CD4-positive, alpha-beta T cell treated with Interleukin-17A for 4 hours (primary cell): ENCODE measurements at regions not wholly inside any gene's neighbourhood (a gene's known extent, or its start where the extent isn't known, plus 50 kb on each side); places are given as distances from the start of the nearest gene placed in this dataset.
"Not testable (repeated sequence)": the region's sequence is repeated elsewhere in the genome, so short reads cannot be mapped to it uniquely, and the experiment has no call there.

Experiments used
- DNase-seq: peaks from one replicate; pipeline ENCODE4 v3.0.0-alpha.2; 2020; ENCODE audit warnings: mixed read lengths

DNA sequence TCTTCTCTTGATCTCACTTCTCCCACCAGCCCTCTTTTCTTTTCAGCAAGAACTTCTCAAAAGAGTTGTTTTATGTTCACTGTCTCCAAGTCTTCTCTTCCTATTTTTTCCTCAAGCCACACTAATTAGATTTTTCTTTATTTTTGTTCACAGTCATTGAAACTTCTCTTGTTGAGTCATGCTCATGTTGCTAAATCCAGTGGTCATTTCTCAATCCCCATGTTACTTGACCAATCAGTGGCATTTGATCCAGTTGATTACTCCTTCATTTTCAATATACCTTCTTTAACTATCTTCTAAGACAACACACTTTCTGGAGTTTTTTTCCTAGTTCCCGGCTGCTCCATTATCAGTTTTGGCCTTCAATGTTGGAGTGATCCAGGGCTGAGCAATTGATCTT, 103.1 kb upstream of the LSM6 start:
- no peak for DNase-seq

DNA sequence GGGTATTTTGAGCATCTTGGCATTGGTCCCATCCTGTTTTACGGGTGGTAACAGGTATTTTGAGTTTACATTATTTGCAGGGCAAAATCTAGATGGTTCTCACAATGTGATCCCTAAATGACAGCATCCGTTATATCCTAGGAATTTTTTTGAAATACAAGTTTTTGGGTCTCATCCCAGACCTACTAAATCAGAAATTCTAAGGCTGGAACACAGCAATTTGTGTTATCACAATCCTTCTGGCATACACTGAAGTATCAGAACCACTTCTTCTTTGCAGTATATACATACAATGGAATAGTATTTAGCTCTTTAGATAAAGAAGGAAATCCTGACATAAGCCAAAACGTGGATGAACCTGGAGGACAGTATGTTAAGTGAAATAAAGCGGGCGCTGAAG, 104.1 kb upstream of the LSM6 start:
- DNase-seq, result no peak

DNA sequence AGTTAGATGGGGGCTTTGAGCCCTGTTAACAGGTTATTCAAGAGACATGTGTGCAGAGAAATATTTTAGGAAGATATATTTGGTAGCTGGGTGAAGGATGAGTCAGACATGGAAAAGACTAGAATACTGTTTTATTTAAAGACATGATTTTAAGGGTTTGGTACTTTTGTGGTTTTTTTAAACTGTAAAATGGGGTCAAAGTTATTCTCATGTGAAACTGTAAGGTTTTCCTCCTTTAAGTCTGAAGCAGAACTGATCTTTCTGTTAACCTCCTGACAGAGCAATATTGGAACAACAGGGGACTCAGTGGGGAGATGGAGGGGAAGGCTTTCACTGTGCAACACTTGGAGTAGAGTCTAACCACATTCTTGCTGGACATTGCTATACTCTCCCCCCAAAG, 112.4 kb upstream of the LSM6 start:
- no peak for DNase-seq

DNA sequence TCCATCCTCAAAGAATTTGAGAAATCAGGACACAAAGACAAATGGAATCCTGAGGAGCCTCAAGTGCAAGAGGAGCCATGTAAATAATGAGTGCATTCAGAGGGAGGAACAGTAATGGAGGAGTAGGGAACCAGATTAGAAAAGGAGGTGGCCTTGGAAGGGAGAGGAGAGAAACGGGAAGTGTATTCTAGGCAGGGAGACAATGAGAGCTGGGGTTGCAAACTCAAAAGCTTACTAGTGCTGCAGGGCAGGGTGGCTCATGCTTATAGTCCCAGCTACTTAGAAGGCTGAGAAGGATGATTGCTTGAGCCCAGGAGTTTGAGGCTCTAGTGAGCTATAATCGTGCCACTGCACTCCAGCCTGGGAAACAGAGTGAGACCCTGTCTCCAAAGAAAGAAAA, 113.2 kb upstream of the LSM6 start:
- no peak for DNase-seq

DNA sequence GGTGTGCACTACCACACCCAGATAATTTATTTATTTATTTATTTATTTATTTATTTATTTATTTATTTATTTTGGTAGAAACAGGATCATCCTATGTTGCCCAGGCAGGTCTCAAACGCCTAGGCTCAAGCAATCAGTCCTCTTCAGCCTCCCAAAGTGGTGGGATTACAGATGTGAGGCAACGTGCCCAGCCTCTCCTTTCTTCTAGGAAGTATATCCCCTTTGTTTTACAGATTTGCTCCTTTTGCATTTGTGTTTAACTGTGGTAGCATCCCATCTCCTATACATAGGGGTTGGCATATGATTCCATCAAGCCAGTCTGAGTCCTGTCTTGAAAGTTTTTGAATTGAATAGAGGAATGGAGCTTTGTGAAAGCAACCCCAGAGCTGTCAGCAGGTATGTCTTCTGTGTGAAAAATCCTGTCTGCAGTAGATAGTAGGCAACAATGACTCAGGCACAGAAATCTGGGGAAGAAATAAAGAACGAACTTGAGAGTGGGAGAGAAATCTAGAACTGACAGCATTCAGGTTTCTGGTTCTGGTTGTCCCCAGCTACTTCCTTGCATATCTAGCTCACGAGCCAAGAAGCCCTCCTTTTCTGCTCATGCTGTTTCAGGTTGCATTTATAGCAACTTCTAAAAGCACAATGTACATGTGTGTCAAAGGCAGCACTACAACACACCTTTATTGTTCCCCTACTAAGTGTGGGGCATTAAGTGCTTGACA, 113.7 kb upstream of the LSM6 start:
- DNase-seq, result no peak

DNA sequence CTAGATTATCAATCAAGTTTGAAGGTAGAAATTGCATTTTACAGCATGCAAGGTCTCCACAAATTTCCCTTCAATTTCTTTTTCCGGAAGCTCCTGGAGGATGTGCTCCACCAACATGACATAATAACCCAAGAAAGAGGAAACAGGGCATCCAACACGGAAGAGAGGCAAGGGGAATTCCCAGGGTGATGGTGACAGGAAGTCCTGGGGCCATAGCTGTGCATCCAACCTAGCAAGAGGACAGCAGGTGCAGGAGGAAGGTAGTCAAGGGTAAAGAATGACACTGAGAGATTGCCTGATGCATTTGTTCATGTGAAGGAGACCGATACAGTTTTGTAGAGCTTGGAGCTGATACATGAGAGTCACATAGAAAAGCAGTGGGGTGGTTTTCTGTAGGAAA, 115.7 kb upstream of the LSM6 start:
- DNase-seq, result no peak

DNA sequence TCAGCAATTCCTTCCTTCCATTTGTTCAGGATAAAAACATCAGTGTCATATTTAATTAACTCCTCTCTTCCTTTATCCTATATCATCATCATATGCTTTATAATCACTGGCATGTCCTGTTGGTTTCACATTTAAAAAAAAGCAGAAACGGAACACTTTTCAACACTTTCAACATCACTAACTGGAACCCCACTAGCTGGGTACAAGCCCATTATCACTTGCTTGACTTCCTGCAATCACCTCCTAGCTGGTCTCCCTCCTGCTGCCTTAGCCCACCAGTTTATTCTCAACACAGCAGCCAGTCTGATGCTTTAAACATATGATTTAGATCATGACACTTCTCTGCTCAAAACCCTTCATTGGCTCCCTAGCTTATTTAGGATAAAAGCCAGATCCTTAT, 116.4 kb upstream of the LSM6 start:
- DNase-seq, result no peak

DNA sequence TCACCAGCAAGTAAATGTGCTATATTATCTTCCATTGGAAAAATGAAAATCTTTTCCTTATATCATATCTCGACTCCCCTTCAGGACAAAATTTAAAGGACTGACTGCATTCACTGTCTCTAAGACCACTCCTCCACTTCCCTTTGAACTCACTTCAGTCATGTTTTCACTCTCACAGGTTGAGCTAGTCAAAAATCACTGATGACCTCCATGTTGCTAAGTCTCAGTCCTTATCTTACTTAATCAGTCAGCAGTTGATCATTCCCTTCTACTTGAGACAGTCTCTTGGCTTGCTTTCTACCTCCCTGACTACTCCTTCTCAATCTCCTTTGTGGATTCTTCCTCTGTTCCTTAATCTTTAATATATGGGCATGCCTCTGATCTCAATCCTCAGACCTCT, 117.0 kb upstream of the LSM6 start:
- DNase-seq, result no peak

DNA sequence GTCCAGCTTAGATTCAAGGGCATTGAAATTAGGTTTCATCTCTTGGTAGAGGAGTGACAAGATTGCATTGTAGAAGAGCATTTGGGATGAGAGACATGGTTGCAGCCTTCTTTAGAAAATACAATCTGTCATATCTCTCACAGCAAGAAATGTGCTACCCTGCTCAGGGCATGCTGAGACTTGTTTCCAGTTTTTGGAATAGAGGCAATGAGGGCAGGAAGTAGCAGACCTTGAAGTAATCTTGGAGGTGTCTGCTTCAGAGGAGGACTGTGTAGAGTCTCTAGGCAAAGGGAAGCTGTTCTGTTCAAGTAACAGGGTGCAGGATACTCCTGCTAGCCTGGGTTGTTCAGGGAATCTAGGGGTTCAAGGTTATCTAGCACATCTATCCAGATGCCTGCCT, 116.1 kb upstream of the ZNF827 start:
- no peak for DNase-seq

DNA sequence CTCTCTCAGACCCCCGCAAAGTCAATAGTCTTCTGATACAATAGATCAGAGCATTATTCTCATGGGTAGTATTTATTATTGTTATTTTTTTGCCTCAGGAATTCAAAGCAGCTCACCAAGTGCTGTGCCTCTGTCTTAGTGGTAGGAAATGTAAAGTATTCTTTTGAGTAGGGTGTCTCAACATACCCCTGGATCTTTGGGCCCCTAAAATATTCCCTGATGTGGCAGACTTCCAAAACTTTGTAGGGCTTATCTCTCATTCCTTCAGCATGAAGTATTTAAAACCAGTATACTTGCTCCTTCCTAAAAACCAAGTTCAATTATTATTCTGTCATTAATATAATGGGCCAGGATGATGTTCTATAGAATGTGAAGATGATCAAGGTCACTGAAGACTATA, 115.3 kb upstream of the ZNF827 start:
- no peak for DNase-seq

DNA sequence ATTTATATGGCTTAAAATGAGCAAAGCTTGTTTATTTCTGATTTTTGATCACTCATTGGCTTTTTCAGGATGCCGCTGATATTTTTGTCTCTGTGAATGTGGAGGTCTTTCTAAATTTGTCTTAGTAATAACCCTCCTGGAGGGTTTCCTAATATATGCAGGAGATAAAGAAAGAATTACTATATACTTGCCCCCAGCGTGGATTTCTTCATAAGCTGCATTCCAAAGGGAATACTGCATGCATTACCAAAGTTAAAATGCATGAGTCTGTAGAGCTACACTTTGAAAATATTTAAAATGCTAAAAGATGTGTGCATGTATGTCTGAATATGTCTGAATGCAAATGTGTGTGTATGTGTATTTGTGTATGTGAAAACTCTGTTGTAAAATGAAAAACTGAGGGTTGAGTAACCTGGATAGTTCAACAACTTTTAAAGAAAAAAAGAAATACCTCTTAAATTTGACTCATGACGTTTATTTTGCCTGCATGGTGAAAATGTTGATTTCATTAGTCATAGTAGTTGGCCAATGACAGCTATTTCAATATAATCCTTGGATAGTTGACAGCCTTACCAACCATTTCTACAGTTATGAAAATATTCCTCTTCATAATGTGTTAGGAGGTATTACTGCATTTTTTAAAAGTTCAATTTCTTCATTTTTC, 113.2 kb upstream of the ZNF827 start:
- no peak for DNase-seq

DNA sequence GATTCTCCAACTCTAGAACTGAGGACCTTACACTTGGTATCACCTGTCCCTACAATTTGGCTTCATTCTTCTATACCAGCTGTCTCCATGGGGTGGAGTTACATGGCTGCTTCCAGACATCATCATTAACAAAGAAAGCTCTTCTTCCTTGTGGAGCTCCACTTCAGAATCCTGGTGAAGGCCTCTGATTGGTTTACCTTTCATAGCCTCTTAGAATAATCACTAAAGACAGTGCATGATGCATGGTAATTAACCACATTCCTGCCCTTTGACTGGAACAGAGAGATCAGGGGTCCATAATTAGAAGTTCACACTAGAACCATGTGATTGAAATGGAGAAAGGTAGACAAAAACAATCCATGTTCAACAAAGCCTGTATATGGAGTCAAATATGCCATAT, 112.6 kb upstream of the ZNF827 start:
- no peak for DNase-seq

DNA sequence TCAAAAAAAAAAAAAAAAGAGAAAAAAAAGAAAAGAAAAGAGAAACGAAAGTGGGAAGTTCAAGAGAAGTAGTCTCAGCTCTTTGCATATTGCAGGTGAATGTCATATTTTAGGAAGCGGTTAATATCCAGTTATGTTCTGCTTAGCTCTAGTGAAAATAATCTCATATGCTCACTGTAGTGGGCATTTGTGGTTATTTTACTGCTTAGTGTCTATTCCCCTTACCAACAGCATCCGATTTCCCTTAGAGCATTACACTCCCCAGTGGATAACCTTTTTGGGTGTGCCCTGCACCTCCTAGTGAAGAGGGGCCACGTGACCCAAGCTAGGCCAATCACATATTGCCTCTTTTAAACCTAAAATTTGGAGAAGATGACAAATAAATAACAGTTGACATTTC, 111.2 kb upstream of the ZNF827 start:
- DNase-seq, result no peak

DNA sequence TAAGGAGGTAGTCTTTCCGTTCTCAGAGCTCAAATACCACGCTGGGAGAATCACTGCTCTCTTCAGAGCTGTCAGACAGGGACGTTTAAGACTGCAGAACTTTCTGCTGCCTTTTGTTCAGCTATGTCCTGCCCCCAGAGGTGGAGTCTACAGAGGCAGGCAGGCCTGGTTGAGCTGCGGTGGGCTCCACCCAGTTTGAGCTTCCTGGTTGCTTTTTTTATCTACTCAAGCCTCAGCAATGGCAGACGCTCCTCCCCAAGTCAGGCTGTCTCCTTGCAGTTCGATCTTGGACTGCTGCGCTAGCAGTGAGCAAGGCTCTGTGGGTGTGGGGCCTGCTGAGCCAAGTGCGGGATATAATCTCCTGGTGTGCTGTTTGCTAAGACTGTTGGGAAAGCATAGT, 109.1 kb upstream of the ZNF827 start:
- DNase-seq, result not testable (repeated sequence)

DNA sequence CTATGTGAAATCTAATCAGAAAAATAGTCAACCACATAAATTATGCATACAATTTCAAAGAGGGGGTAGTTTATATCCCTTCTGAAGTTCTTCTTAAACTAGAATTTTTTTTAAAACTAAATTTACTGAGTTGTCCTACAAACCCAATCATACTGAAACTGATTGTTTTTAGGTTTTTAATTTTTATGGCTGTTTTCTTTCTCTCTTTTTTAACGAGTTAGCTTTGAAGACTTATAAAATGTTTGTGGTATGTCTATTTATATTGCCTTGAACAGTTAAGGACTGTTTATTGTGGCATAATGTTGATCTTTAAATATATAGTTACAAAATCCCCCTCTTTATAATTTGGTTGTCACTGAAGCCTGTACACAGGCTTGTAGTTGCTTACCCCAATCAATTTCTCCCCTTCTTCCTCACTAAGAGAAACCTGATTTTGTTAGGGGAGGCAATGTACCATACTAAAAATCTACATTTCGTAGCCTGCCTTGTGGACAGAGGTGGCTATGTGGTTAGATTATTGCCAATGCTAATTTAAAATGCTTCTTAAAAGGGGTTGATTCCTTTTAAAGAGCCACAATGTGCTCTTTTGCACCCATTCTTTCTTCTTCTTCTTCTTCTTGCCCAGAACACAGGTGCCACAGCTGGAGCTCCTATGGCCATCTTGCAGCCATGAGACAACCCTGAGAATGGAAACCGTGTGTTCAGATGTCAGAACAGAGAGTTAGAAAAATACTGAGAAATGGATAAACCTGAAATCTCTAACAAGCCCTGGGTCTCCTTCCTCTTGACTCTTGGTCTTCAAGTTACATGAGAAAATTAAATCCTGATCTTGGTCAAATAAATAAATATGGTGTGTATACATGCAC, 102.7 kb upstream of the ZNF827 start:
- DNase-seq, result no peak

DNA sequence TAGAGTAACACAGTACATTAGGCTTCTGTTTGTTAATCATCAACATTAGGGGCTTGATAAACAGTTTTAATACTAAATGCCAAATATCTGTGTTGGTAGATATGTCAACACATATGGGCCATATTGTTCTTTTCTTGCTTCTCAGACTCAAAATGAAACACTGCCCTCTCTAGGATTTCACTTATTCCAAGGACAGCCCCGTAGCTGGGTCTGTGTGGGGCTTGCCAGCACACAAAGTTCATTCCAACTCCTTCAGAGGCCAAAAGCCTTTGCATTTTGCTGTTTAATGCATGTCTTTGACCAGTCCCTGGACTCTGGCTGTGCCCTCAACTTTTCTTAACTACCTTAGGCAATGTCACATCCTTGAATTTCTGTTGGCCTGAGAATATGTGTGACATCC, 102.0 kb upstream of the ZNF827 start:
- DNase-seq, result no peak

DNA sequence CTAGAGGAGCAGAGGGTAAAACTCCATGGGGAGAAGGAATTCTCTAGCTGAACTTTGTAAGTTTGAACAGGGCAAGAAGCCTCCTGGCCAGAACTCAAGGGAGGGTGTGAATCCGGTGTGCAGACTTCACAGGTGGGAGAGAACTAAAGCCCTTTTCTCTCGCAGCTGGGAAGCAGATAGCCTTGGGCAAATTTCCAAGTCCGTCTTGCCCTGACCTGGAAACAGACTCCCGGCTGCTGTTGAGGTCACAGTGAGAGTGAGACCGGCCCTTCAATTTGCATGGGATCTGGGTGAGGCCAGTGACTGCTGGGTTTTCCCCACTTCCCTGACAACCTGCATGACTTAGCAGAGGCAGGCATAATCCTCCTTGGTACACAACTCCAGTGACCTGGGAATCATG, 94.5 kb upstream of the ZNF827 start:
- no peak for DNase-seq

DNA sequence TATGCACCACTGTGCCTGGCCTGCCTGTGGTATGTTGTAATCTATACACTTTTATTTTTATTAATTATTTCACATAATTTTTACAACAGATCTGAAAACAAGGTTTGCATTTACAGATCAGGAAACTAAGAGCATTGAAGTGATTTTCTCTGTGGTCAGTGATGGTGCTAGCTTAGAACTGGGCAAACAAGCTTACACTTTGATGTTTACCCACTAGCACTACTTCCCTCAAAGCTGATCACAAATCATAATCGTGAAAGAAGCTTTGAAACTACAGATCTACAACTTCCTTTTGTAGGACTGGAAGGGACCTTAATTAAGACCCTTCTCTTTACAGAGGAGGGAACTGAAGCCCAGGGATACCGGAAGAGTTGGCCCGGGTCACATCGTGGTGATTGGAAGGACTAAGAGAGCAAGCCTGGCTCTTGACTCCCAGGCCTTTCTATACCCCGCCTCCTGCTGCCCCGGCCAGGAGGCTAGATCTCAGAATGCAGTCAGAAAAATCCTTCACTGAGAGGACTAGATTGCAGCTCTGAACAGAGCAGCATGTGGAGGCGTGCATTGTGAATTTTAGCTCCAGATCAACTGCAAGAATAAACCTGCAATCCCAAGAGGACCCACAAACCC, 93.7 kb upstream of the ZNF827 start:
- no peak for DNase-seq

DNA sequence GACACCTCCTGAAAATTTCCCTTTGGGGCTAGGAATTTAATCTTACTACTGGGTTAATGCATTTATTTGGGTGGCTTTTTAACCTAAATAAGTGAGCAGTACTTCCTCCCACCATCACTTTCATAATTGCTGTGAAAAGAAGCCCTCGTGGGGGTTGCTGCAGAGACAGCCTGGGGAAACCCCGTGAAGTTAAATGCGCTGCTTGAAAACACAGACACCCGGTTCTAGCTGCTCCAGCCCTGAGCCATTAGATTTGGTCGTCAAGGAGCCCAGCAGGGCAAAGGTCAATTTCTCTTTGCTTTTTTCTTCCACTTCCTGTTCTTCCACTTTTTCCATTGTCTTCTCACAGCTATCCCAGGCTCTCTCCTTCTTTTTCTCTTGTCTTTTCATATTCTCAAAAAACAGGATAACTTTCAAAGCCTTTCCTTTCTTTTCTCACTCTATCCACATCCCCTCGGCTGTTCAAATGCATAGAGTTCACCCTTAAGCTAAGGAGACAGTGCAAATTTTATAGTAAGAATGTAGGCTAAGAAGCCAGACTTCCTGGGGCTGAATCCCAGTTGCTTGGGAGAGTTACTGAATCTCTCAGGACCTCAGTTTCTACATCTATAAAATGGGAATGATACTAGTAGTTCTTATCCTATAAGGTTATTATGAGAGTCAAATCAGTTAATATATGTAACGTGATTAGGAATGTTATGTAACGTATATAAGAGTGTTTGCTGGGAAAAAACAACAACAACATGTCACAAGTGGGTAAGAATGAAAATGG, 91.5 kb upstream of the ZNF827 start:
- DNase-seq, result no peak

DNA sequence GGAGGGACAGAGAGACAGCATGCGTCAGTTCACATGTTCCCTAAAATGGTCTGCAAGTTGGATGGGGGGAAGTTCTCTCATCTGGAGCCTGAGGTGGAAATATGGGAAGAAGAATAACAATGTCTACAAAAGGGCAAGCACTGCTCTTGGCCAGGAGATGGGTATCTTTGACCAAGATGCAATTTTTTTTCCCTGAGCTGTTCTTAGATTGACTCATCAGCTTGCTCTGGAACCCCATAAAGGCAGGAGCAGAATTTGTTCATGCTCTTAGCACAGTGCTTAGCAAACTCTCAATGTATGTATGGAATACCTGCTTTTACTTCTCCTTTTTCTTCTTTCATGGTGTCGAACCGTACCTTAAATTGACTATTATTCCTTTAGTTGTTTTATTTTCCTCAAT, 90.5 kb upstream of the ZNF827 start:
- DNase-seq, result no peak

DNA sequence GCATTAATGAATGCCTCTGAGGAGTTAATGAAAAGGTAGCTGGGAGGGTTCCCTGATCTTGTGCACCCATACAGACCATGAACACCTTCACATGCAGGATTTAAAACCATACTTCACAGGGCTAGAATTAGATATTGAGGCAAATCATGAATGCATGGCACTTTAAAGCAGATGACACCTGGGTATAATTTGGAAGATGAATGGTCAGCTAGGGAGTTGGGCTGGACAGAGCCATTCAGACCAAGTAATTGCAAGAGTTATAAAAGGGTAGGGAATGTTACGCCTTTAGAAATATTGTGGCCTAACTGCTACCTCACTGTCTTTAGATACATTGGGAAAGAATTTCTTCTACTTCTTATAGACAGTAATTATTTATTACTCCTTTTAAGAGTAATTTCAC, 89.1 kb upstream of the ZNF827 start:
- DNase-seq, result no peak

DNA sequence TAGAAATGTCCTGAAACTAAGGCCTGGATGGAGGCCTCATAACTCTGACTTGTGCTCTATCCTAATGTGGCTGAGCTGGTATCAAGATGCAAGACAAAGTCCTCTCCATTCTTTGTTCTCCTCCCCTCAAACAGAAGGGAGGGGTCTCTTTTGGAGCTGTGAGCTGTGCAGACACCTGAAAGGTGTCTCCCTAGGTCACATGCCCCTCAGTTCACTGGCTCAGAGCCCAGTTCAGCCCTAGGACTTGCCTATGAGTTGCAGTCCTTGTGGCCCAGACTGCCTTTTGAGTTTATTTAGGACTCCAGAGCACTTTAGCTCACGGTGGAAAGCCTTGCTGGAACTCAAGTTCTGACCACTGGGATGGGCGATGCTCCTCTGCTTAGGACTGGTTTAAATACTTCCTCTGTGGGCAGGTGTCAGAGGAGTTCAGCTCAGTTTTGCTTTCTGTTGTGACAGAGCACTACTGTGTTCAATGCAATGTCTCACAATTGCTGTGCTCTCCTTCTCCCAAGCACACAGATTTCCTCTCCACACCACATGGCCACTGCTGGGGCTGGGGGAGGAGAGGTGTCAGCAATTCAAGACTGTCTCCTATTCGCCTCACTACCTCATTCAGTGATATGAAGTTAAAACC, 84.8 kb upstream of the ZNF827 start:
- no peak for DNase-seq
